Gastrocnemius medialis (tissue), 4 donors: ENCODE measurements at regions not wholly inside any gene's neighbourhood (a gene's known extent, or its start where the extent isn't known, plus 50 kb on each side); places are given as distances from the start of the nearest gene placed in this dataset.

Experiments used
- POLR2A ChIP-seq, 2 donors: fragments of 450-650 bp; IDR thresholded peaks; one replicate each; pipeline ENCODE4 v1.6.1; 2017; ENCODE audit warnings: antibody characterized with exemption in 2 of 2, mild to moderate bottlenecking in 2 of 2, moderate library complexity in 2 of 2
- TF ChIP-seq, protein P1 (sequence below), 5 experiments: fragments of 450-650 bp in 3 of 5; fragments of 200-600 bp in 2 of 5; sonication (generic) in 2 of 5; IDR thresholded peaks in 4 of 5; conservative IDR thresholded peaks in 1 of 5; 1 replicate in 4 of 5; 2 replicates in 1 of 5; pipeline ENCODE4 v1.5.1; 2016 to 2019; ENCODE audit warnings: antibody characterized with exemption in 5 of 5, mild to moderate bottlenecking in 3 of 5, moderate library complexity in 3 of 5

GRCh38 chr15:98342911-98343310 is 305.4 kb upstream of the IGF1R start:
- TF ChIP-seq, protein P1, sequence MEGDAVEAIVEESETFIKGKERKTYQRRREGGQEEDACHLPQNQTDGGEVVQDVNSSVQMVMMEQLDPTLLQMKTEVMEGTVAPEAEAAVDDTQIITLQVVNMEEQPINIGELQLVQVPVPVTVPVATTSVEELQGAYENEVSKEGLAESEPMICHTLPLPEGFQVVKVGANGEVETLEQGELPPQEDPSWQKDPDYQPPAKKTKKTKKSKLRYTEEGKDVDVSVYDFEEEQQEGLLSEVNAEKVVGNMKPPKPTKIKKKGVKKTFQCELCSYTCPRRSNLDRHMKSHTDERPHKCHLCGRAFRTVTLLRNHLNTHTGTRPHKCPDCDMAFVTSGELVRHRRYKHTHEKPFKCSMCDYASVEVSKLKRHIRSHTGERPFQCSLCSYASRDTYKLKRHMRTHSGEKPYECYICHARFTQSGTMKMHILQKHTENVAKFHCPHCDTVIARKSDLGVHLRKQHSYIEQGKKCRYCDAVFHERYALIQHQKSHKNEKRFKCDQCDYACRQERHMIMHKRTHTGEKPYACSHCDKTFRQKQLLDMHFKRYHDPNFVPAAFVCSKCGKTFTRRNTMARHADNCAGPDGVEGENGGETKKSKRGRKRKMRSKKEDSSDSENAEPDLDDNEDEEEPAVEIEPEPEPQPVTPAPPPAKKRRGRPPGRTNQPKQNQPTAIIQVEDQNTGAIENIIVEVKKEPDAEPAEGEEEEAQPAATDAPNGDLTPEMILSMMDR (IDR thresholded peaks at IDR 0.05 in 4 of 5, conservative IDR thresholded peaks at IDR 0.05 in 1 of 5): no peak
- no peak for TF ChIP-seq POLR2A (IDR thresholded peaks at IDR 0.05)
